Liver (tissue), 7 donors: ENCODE measurements at regions not wholly inside any gene's neighbourhood (a gene's known extent, or its start where the extent isn't known, plus 50 kb on each side); places are given as distances from the start of the nearest gene placed in this dataset.

ENCODE experiments used
- DNase-seq: peaks from one replicate; pipeline ENCODE4 v3.0.0-alpha.2; 2017; ENCODE audit warnings: low spot score
- H3K27ac ChIP-seq, 2 donors: one replicate each; pipeline ENCODE4 v1.7.0; 2013; ENCODE audit warnings: inconsistent platforms in 2 of 2, low read length in 2 of 2, control low read depth in 1 of 2, low read depth in 1 of 2, mild to moderate bottlenecking in 1 of 2
- H3K27me3 ChIP-seq, 4 donors: one replicate each; pipeline versions ENCODE4 v1.6.1 to v1.7.0; 2013; ENCODE audit warnings: low read length in 3 of 4, inconsistent platforms in 1 of 4, mild to moderate bottlenecking in 1 of 4, moderate library complexity in 1 of 4; ENCODE audit not compliant: control insufficient read depth in 4 of 4, insufficient read depth in 4 of 4
- H3K36me3 ChIP-seq, 4 donors: one replicate each; pipeline versions ENCODE4 v1.6.1 to v1.7.0; 2013; ENCODE audit warnings: low read length in 3 of 4, mild to moderate bottlenecking in 3 of 4, low read depth in 1 of 4, moderate library complexity in 1 of 4; ENCODE audit not compliant: control insufficient read depth in 4 of 4, insufficient read depth in 3 of 4
- H3K4me1 ChIP-seq, 4 donors: one replicate each; pipeline versions ENCODE4 v1.6.1 to v1.7.0; 2013; ENCODE audit warnings: low read length in 3 of 4, mild to moderate bottlenecking in 3 of 4, moderate library complexity in 1 of 4; ENCODE audit not compliant: control insufficient read depth in 4 of 4, insufficient read depth in 4 of 4
- H3K4me3 ChIP-seq, 3 donors: one replicate each; pipeline versions ENCODE4 v1.6.1 to v1.7.0; 2013; ENCODE audit warnings: low read length in 3 of 3, control low read depth in 1 of 3, low read depth in 1 of 3, mild to moderate bottlenecking in 1 of 3
- H3K9ac ChIP-seq, 2 donors: one replicate each; pipeline ENCODE4 v1.7.0; 2013; ENCODE audit warnings: low read length in 2 of 2, mild to moderate bottlenecking in 2 of 2, moderate library complexity in 2 of 2, control low read depth in 1 of 2, low read depth in 1 of 2
- H3K9me3 ChIP-seq, 4 donors: one replicate each; pipeline versions ENCODE4 v1.6.1 to v1.7.0; 2013; ENCODE audit warnings: low read length in 3 of 4; ENCODE audit not compliant: control insufficient read depth in 4 of 4
- ATF3 ChIP-seq: IDR thresholded peaks from 2 replicates; pipeline ENCODE4 v1.6.1; 2016; ENCODE audit warnings: antibody characterized with exemption
- EGR1 ChIP-seq, 2 donors: IDR thresholded peaks; 2 replicates each; pipeline ENCODE4 v1.6.1; 2016 to 2018; ENCODE audit warnings: antibody characterized with exemption in 2 of 2, low read depth in 2 of 2
- FOXA1 ChIP-seq: IDR thresholded peaks from 2 replicates; pipeline ENCODE4 v1.6.1; 2016; ENCODE audit warnings: antibody characterized with exemption
- FOXA2 ChIP-seq: IDR thresholded peaks from 2 replicates; pipeline ENCODE4 v1.6.1; 2016; ENCODE audit warnings: antibody characterized with exemption
- GABPA ChIP-seq, 2 donors: IDR thresholded peaks in 1 of 2; conservative IDR thresholded peaks in 1 of 2; 2 replicates each; pipeline ENCODE4 v1.6.1; 2016; ENCODE audit warnings: antibody characterized with exemption in 2 of 2, mild to moderate bottlenecking in 1 of 2, moderate library complexity in 1 of 2
- HNF4A ChIP-seq, 2 donors: conservative IDR thresholded peaks; 2 replicates each; pipeline ENCODE4 v1.6.1; 2016; ENCODE audit warnings: antibody characterized with exemption in 2 of 2, mild to moderate bottlenecking in 2 of 2
- HNF4G ChIP-seq: IDR thresholded peaks from 2 replicates; pipeline ENCODE4 v1.6.1; 2016; ENCODE audit warnings: antibody characterized with exemption
- JUND ChIP-seq, 2 donors: IDR thresholded peaks; 2 replicates each; pipeline ENCODE4 v1.6.1; 2016; ENCODE audit warnings: antibody characterized with exemption in 2 of 2
- MAX ChIP-seq: IDR thresholded peaks from 2 replicates; pipeline ENCODE4 v1.6.1; 2016; ENCODE audit warnings: antibody characterized with exemption
- NR2F2 ChIP-seq: IDR thresholded peaks from 2 replicates; pipeline ENCODE4 v1.6.1; 2016; ENCODE audit warnings: antibody characterized with exemption
- RAD21 ChIP-seq, 2 donors: IDR thresholded peaks; 2 replicates each; pipeline ENCODE4 v1.6.1; 2016; ENCODE audit warnings: antibody characterized with exemption in 2 of 2, mild to moderate bottlenecking in 2 of 2
- RXRA ChIP-seq, 2 donors: IDR thresholded peaks; 2 replicates each; pipeline ENCODE4 v1.6.1; 2017 to 2018; ENCODE audit warnings: antibody characterized with exemption in 2 of 2, mild to moderate bottlenecking in 1 of 2
- SP1 ChIP-seq: IDR thresholded peaks from 2 replicates; pipeline ENCODE4 v1.6.1; 2018; ENCODE audit warnings: antibody characterized with exemption, mild to moderate bottlenecking
- TAF1 ChIP-seq: conservative IDR thresholded peaks from 2 replicates; pipeline ENCODE4 v1.6.1; 2016; ENCODE audit warnings: antibody characterized with exemption, mild to moderate bottlenecking
- YY1 ChIP-seq: IDR thresholded peaks from 2 replicates; pipeline ENCODE4 v1.6.1; 2016; ENCODE audit warnings: antibody characterized with exemption, mild to moderate bottlenecking
- WGBS: extraction: QIAGEN DNeasy Blood & Tissue Kit; methylation state at CpG from one replicate; pipeline ENCODE4 v1.1.7; 2013; 5-methylcytosine and 5-hydroxymethylcytosine counted together
- TF ChIP-seq, protein P1 (sequence below): IDR thresholded peaks from 2 replicates; pipeline ENCODE4 v1.6.1; 2016; ENCODE audit warnings: antibody characterized with exemption, mild to moderate bottlenecking
- donor health status: healthy.
- donor health status: healthy.
- donor health status: healthy.
- donor health status: healthy.

- no peak for TF ChIP-seq HNF4A (conservative IDR thresholded peaks at IDR 0.05)
- TF ChIP-seq MAX, result no peak
Measured at GRCh38 chr5:3386637-3387036, 209.0 kb upstream of the IRX1 start (continued).

GRCh38 chr5:3385991-3386519 lies 209.6 kb upstream of the IRX1 start:
- TF ChIP-seq FOXA2 (no peak), MAX (no peak), EGR1 (IDR thresholded peaks at IDR 0.05; ENCODE audit: low read depth in 2 of 2) (no peak), NR2F2 (no peak)
- H3K4me3 ChIP-seq, result no peak overlapping the region
- H3K9ac ChIP-seq, result no peak overlapping the region
- 56% methylated on average over 16 of the region's 16 CpGs for WGBS
- H3K27me3 ChIP-seq, result peaks cover 0 to 2% (median 0%) of the 10 kb centered on the region in 4 donors
- no peak overlapping the region for H3K27ac ChIP-seq
- no peak for DNase-seq
- no peaks in the 10 kb centered on the region for H3K4me1 ChIP-seq
- no peaks in the 10 kb centered on the region for H3K36me3 ChIP-seq
- peaks cover 0 to 3% (median 0%) of the 10 kb centered on the region in 4 donors for H3K9me3 ChIP-seq

GRCh38 chr5:3384531-3384930 lies 211.1 kb upstream of the IRX1 start:
- H3K9me3 ChIP-seq, result peaks cover 0 to 1% (median 0%) of the 10 kb centered on the region in 4 donors
- no peaks in the 10 kb centered on the region for H3K36me3 ChIP-seq
- TF ChIP-seq FOXA2, result no peak
- no peak for TF ChIP-seq RXRA (IDR thresholded peaks at IDR 0.05)
- TF ChIP-seq HNF4A (conservative IDR thresholded peaks at IDR 0.05), result no peak
- TF ChIP-seq RAD21 (IDR thresholded peaks at IDR 0.05), result no peak
- no peak for TF ChIP-seq FOXA1
- no peaks in the 10 kb centered on the region for H3K4me1 ChIP-seq
- H3K9ac ChIP-seq, result no peak overlapping the region
- no peak overlapping the region for H3K4me3 ChIP-seq
- H3K27me3 ChIP-seq, result peaks cover 0 to 2% (median 0%) of the 10 kb centered on the region in 4 donors
- WGBS, result 85% methylated on average over 7 of the region's 7 CpGs
- DNase-seq, result no peak
- H3K27ac ChIP-seq, result no peak overlapping the region

DNA sequence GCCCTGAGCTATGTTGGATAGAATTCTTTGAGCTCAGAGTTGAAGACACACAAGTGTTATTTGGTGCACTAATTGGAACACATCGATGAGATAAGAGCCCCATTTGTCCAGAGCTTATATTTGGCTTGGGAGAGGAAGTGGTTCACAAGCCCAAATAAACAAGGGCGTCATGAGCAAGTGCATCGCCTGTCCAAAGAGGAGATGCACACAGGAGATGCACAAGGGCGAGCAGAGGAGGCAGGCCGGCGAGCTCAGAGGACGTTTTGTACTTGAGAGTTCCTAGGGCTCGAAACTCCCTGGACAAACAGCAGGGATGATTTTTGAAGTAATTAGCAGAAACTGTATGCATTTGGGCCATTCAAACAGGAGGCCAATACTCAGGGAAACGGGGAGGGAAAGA lies 212.8 kb upstream of the IRX1 start:
- Histone ChIP-seq H3K27me3 (peaks cover 0 to 2% (median 0%) of the 10 kb centered on the region in 4 donors), H3K4me1 (no peaks in the 10 kb centered on the region), H3K4me3 (no peak overlapping the region), H3K36me3 (no peaks in the 10 kb centered on the region), H3K27ac (no peak overlapping the region), H3K9ac (no peak overlapping the region), H3K9me3 (peaks cover 0 to 1% (median 0%) of the 10 kb centered on the region in 4 donors)
- WGBS, result 74% methylated on average over 9 of the region's 9 CpGs
- no peak for DNase-seq
- TF ChIP-seq JUND (IDR thresholded peaks at IDR 0.05), result no peak
- TF ChIP-seq YY1, result no peak
- no peak for TF ChIP-seq HNF4G

DNA sequence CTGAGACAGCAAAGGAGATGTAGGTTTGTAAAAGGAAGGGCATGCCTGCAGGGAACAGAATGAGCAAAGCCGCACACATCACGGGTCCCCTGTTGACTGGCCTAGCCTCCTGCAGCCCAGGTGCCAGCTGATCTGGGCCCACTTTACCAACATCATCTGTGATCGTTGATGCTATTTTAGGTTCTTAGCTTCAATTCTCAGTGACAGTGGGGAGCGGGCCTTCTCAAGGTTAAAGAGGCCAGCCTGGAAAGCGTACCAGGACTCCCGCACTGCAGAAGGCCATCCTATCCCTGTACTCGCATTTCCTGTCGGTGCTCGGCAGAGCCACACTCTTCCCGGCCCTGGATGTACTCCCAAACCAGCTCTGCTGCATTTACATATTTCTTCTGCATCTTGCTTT lies 213.5 kb upstream of the IRX1 start:
- Histone ChIP-seq H3K4me1 (no peaks in the 10 kb centered on the region), H3K27ac (no peak overlapping the region), H3K9ac (no peak overlapping the region), H3K27me3 (peaks cover 0 to 2% (median 0%) of the 10 kb centered on the region in 4 donors), H3K9me3 (peaks cover 0 to 1% (median 0%) of the 10 kb centered on the region in 4 donors), H3K4me3 (no peak overlapping the region), H3K36me3 (no peaks in the 10 kb centered on the region)
- DNase-seq, result no peak
- 86% methylated on average over 10 of the region's 10 CpGs for WGBS
- no peak for TF ChIP-seq SP1
- TF ChIP-seq GABPA (IDR thresholded peaks at IDR 0.05 in 1 of 2, conservative IDR thresholded peaks at IDR 0.05 in 1 of 2), result no peak
- TF ChIP-seq YY1, result no peak
- no peak for TF ChIP-seq FOXA1
- TF ChIP-seq, protein P1, sequence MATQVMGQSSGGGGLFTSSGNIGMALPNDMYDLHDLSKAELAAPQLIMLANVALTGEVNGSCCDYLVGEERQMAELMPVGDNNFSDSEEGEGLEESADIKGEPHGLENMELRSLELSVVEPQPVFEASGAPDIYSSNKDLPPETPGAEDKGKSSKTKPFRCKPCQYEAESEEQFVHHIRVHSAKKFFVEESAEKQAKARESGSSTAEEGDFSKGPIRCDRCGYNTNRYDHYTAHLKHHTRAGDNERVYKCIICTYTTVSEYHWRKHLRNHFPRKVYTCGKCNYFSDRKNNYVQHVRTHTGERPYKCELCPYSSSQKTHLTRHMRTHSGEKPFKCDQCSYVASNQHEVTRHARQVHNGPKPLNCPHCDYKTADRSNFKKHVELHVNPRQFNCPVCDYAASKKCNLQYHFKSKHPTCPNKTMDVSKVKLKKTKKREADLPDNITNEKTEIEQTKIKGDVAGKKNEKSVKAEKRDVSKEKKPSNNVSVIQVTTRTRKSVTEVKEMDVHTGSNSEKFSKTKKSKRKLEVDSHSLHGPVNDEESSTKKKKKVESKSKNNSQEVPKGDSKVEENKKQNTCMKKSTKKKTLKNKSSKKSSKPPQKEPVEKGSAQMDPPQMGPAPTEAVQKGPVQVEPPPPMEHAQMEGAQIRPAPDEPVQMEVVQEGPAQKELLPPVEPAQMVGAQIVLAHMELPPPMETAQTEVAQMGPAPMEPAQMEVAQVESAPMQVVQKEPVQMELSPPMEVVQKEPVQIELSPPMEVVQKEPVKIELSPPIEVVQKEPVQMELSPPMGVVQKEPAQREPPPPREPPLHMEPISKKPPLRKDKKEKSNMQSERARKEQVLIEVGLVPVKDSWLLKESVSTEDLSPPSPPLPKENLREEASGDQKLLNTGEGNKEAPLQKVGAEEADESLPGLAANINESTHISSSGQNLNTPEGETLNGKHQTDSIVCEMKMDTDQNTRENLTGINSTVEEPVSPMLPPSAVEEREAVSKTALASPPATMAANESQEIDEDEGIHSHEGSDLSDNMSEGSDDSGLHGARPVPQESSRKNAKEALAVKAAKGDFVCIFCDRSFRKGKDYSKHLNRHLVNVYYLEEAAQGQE, result no peak
- TF ChIP-seq HNF4A (conservative IDR thresholded peaks at IDR 0.05), result no peak
- TF ChIP-seq FOXA2, result no peak
- TF ChIP-seq HNF4G, result no peak
- TF ChIP-seq TAF1, result no peak
- TF ChIP-seq ATF3, result no peak
- TF ChIP-seq JUND (IDR thresholded peaks at IDR 0.05), result no peak
- TF ChIP-seq MAX, result no peak
